HG03558 (cell line): ENCODE measurements at regions not wholly inside any gene's neighbourhood (a gene's known extent, or its start where the extent isn't known, plus 50 kb on each side); places are given as distances from the start of the nearest gene placed in this dataset.

Experiments
- ATAC-seq: cut with Tn5 transposase; IDR thresholded peaks from one replicate; pipeline ENCODE4 v1.9.1; 2021; ENCODE audit warnings: moderate number of reproducible peaks; ENCODE audit not compliant: unreplicated experiment; ENCODE audit errors: extremely low read depth

GRCh38 chr5:9713959-9714586 is 83.9 kb upstream of the TAS2R1 start:
- ATAC-seq, result no peak

GRCh38 chr5:9713356-9713755 is 83.2 kb upstream of the TAS2R1 start:
- no peak for ATAC-seq

GRCh38 chr5:9712911-9713310 is 82.8 kb upstream of the TAS2R1 start:
- no peak for ATAC-seq

- ATAC-seq, result no peak
Observed at GRCh38 chr5:9712506-9712905, 82.4 kb upstream of the TAS2R1 start.

GRCh38 chr5:9710069-9710468 is 79.9 kb upstream of the TAS2R1 start:
- no peak for ATAC-seq

- no peak for ATAC-seq
Observed at GRCh38 chr5:9707732-9708462, 77.7 kb upstream of the TAS2R1 start.

- ATAC-seq, result no peak
Observed at GRCh38 chr5:9699681-9700080, 69.5 kb upstream of the TAS2R1 start.

GRCh38 chr5:9698841-9699240 is 68.7 kb upstream of the TAS2R1 start:
- no peak for ATAC-seq

GRCh38 chr5:9698125-9698826 is 68.1 kb upstream of the TAS2R1 start:
- no peak for ATAC-seq

GRCh38 chr5:9692576-9692975 is 62.4 kb upstream of the TAS2R1 start:
- no peak for ATAC-seq

- no peak for ATAC-seq
Observed at GRCh38 chr5:9691261-9691660, 61.1 kb upstream of the TAS2R1 start.

GRCh38 chr5:9690751-9691150 is 60.6 kb upstream of the TAS2R1 start:
- no peak for ATAC-seq

GRCh38 chr5:9686216-9686615 is 56.1 kb upstream of the TAS2R1 start:
- no peak for ATAC-seq

- no peak for ATAC-seq
Observed at GRCh38 chr5:9681706-9682105, 51.6 kb upstream of the TAS2R1 start.
